HUDEP-2 (cell line): ENCODE measurements at regions not wholly inside any gene's neighbourhood (a gene's known extent, or its start where the extent isn't known, plus 50 kb on each side); places are given as distances from the start of the nearest gene placed in this dataset.

Experiments used
- DNase-seq, 76 experiments: peaks; one replicate each; lab custom pipeline; 2025; ENCODE audit not compliant: unreplicated experiment in 76 of 76; lab: John Stamatoyannopoulos, UW

DNA sequence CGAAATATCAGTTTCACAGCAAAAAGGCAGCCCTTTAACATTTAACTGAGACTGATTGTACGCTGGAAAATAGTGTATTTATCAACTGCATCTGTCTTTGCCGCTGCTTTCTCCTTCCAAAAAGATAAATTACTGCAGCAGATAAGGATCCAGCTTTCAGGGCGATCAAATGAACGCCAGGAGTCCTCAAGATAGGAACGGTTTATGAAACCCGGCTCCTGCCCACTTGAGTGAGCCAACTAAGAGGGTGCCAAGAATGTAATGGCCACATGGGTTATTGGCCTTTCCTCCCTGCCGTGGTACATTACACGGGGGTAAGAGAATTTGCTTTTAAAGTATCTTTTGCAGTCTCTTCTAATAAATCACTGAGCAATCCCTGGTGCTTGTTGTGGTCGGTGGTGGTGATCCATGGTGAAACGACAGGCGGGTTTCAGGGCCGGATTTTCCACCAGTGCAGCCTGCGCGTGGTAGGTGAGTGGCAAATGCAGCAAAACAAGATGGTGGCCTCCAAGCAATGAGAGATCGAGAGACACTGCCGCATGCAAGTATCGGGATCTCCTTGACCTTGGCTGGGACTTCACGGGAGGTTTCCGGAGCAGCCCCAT lies 67.5 kb upstream of the IRX6 start:
- no peak for DNase-seq

DNA sequence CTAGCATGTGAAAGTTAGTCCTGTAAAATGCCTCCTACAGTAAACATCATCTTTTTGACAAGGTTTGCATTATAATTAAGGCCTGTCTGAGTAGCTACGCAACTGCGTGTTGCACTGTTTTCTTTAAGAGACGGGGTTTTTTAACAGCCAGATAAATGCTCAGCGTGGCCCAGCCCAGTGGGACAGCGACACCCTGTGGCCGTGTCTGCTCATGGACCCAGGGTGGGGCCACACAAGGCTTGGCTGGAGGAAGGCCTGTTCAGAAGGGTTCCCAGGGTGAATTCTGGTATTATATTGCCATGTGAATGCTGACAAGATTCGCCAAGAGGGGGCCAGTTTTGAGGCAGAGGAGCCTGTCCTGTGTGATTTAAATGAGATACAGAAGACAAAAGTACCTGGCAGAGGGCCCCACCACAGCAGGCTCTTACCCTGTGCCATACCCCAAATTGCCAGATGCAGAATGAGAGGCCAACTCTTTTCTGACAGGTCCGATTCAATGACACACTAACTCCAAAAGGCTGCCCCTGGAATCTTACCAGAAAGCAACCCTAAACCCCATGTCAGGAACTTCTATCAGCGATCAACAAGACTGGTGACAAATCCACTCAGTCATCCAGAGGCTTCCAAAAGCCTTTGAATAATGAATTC lies 65.9 kb upstream of the IRX6 start:
- DNase-seq = peak in 61 of 76 experiments; percentile 0 to 70 (median 34)

- no peak for DNase-seq
Observed at GRCh38 chr16:55261301-55261700, 62.7 kb upstream of the IRX6 start.

GRCh38 chr16:55263271-55264250 lies 60.4 kb upstream of the IRX6 start:
- DNase-seq = no peak

DNA sequence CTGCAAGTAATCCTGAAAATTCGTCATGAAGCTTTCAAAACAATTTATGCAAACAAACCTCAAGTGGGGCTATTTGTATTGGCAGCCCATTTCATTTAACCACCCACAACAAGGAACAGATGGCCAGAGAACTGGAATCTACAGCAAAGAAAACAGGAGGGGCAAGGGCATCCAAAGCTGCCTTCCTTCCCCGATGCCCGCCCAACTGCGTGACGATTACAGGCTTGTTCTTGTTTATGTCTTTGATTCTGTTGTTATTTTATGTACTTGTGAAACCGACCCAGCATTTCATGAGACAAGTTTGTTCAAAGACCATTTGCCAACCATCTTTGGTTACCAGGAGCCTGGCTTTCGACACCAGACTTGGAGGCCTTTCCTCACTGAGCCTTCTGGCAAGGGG lies 59.1 kb upstream of the IRX6 start:
- DNase-seq = no peak

DNA sequence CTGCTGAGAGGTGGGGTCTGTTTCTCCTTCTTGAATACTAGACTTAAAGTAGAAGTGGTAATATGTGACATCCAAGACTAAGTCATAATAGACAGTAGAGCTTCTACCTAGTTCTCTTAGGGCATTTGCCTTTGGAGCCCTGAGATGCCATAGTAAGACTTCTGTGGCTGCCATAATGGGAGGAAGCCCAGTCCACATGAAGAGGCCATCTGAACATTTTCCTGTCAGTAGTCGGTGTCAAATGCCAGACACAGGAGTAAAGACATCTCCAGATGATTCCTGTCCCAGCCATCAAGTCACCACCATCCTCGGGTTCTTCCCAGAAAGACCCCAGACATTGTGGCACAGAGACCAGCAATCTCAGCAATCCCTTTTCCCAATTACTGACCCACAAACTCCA lies 58.1 kb upstream of the IRX6 start:
- DNase-seq = no peak

DNA sequence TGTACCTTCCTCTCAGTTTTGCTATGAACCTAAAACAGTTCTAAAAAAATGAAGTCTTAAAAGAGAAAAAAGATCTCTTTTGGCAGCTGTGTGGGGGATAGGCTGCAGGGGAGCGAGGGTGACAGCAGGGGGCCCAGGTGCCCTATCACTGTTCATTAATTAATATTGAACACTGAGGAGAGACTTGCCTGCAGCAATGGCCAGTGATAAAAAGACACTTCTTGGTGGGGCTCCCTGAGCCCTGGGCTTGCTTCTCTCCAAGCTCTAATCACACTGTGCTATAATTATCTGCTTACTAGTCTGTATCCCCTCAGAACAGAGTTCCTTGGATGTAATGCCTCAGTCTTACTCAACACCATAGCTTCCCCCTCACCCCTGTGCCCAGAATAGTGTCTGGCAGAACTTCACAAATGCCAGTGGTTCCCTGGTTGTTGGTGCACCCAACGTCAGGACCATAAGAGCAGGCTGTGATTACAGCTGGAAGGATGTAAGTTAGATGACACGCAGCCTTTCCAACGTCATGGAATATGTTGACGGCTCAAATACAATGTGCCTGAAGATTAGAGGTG lies 52.0 kb upstream of the IRX6 start:
- no peak for DNase-seq

DNA sequence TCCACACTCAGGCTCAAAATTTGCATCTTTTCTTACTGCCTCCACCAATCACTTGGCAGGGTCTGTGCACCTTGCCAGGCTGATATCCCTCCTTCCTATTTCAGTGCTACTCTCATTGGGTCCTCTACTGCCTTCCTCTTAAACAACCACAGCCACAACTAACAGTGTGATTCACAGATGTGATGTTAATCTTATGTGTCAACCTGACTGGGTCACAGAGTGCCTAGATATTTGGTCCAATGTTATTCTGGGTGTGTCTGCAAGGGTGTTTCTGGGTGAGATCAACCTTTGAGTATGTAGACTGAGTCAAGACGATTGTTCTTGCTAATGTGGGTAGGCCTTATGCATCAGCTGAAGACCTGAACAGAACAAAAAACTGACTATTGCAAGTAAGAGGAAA lies 51.3 kb upstream of the IRX6 start:
- DNase-seq = no peak

DNA sequence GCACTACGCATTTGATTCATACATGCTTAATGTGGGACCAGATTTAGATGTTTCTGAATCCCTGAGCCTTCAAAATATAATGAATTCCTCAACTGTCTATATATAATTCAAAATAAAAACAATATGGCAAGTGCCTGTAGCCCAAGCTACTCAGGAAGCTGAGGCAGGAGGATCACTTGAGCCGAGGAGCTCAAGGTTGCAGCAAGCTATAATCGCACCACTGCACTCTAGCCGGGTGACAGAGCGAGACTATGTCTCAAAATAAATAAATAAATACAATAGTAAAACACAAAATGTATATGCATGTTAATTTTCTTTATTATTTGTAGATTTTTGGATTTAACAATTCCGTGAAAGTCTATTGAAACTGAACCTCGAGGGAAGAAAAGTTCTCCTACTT lies 50.6 kb upstream of the IRX6 start:
- DNase-seq = no peak

DNA sequence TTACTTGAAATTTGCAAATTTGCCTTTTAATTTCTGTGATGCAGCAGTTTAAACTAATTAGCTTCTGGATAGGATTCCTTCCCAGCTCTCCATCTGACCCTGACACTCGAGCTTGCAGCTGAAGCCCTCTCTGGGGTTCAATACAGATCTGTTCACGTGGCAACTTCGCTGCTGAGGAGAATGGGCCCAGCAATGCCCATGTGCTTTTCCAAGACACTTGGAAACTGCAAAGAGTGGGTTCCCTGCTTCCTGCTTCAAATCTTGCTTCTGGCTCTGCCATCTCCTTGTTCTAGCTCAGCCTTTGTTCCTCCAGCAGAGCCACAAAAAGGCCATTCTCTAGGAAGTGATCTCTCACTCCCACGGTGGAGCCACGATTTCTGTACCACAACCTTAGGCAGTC lies 50.0 kb upstream of the IRX6 start:
- DNase-seq = no peak
